Breast epithelium (tissue), 4 donors: ENCODE measurements at regions not wholly inside any gene's neighbourhood (a gene's known extent, or its start where the extent isn't known, plus 50 kb on each side); places are given as distances from the start of the nearest gene placed in this dataset.

Experiments
- DNase-seq, 2 donors: peaks; one replicate each; pipeline ENCODE4 v3.0.0-alpha.2; 2019; ENCODE audit warnings: low spot score in 2 of 2
- H3K27ac ChIP-seq, 2 donors: fragments of 200-600 bp; sonication (generic) in 1 of 2; one replicate each; pipeline ENCODE4 v1.5.1; 2016 to 2019; ENCODE audit warnings: mild to moderate bottlenecking in 1 of 2
- H3K27me3 ChIP-seq, 2 donors: fragments of 200-600 bp; sonication (generic) in 1 of 2; one replicate each; pipeline versions ENCODE4 v1.5.1 to v1.6.0; 2017 to 2019; ENCODE audit warnings: control low read depth in 1 of 2, mild to moderate bottlenecking in 1 of 2
- H3K36me3 ChIP-seq: fragments of 200-600 bp; one replicate; pipeline ENCODE4 v1.5.1; 2019
- H3K4me1 ChIP-seq, 2 donors: fragments of 200-600 bp; sonication (generic); one replicate each; pipeline ENCODE4 v1.5.1; 2016 to 2019; ENCODE audit warnings: control low read depth in 1 of 2
- H3K4me3 ChIP-seq, 3 donors: fragments of 200-600 bp; sonication (generic); 1 replicate in 2 of 3; 2 replicates in 1 of 3; pipeline ENCODE4 v1.5.1; 2016 to 2019; ENCODE audit warnings: mild to moderate bottlenecking in 3 of 3, moderate library complexity in 2 of 3
- H3K9me3 ChIP-seq, 2 donors: fragments of 200-600 bp; sonication (generic) in 1 of 2; one replicate each; pipeline ENCODE4 v1.5.1; 2016 to 2019; ENCODE audit warnings: control low read depth in 1 of 2
- CTCF ChIP-seq, 3 donors: fragments of 450-650 bp; IDR thresholded peaks; one replicate each; pipeline ENCODE4 v1.5.1; 2016 to 2017; ENCODE audit warnings: antibody characterized with exemption in 3 of 3, mild to moderate bottlenecking in 3 of 3, moderate library complexity in 3 of 3
- POLR2A ChIP-seq: fragments of 450-650 bp; IDR thresholded peaks from one replicate; pipeline ENCODE4 v1.6.1; 2016; ENCODE audit warnings: antibody characterized with exemption, mild to moderate bottlenecking, moderate library complexity
- POLR2AphosphoS5 ChIP-seq, 3 donors: sonication (generic); formaldehyde crosslinking; IDR thresholded peaks; one replicate each; pipeline ENCODE4 v1.6.1; 2017; ENCODE audit warnings: antibody characterized with exemption in 3 of 3
- intact Hi-C: fragments of 100-400 bp; cut with DNase I; formaldehyde crosslinking; loops from one replicate; pipeline ENCODE4 v1.15.1; 2023; ENCODE audit warnings: low total_unique reads

GRCh38 chr20:11686195-11686594 lies 231.5 kb upstream of the BTBD3 start:
- Histone ChIP-seq H3K27me3 (peaks cover 0 to 5% of the 10 kb centered on the region in 2 donors), H3K9me3 (no peaks in the 10 kb centered on the region), H3K27ac (no peak overlapping the region), H3K36me3 (no peaks in the 10 kb centered on the region), H3K4me1 (no peaks in the 10 kb centered on the region), H3K4me3 (no peak overlapping the region)
- no peak for DNase-seq
- no peak for TF ChIP-seq POLR2A
- no peak for TF ChIP-seq POLR2AphosphoS5 (IDR thresholded peaks at IDR 0.05)
- TF ChIP-seq CTCF (IDR thresholded peaks at IDR 0.05), result no peak
- intact Hi-C loops, result no loop called here

GRCh38 chr20:11686820-11687543 lies 230.7 kb upstream of the BTBD3 start:
- no peak for DNase-seq

GRCh38 chr20:11687546-11688292 lies 230.0 kb upstream of the BTBD3 start:
- intact Hi-C loops, result no loop called here
- DNase-seq, result no peak
- H3K27me3 ChIP-seq, result peaks cover 0 to 5% of the 10 kb centered on the region in 2 donors
- no peaks in the 10 kb centered on the region for H3K9me3 ChIP-seq
- no peaks in the 10 kb centered on the region for H3K4me1 ChIP-seq
- no peak overlapping the region for H3K27ac ChIP-seq
- no peak overlapping the region for H3K4me3 ChIP-seq
- TF ChIP-seq POLR2A (no peak), POLR2AphosphoS5 (IDR thresholded peaks at IDR 0.05) (no peak), CTCF (IDR thresholded peaks at IDR 0.05) (no peak)
- H3K36me3 ChIP-seq, result no peaks in the 10 kb centered on the region

More at GRCh38 chr20:11686820-11687543, 230.7 kb upstream of the BTBD3 start:
- TF ChIP-seq POLR2A (no peak), POLR2AphosphoS5 (IDR thresholded peaks at IDR 0.05) (no peak), CTCF (IDR thresholded peaks at IDR 0.05) (no peak)
- intact Hi-C loops, result no loop called here
- H3K27ac ChIP-seq, result no peak overlapping the region
- peak overlapping the region; percentile 20 to 56 (median 36) for H3K4me3 ChIP-seq
- H3K27me3 ChIP-seq, result peaks cover 0 to 5% of the 10 kb centered on the region in 2 donors
- H3K36me3 ChIP-seq, result no peaks in the 10 kb centered on the region
- H3K4me1 ChIP-seq, result no peaks in the 10 kb centered on the region
- no peaks in the 10 kb centered on the region for H3K9me3 ChIP-seq

GRCh38 chr20:11689262-11689661 lies 228.4 kb upstream of the BTBD3 start:
- Histone ChIP-seq H3K4me3 (no peak overlapping the region), H3K9me3 (no peaks in the 10 kb centered on the region), H3K4me1 (no peaks in the 10 kb centered on the region), H3K27ac (no peak overlapping the region), H3K36me3 (no peaks in the 10 kb centered on the region), H3K27me3 (peaks cover 0 to 5% of the 10 kb centered on the region in 2 donors)
- TF ChIP-seq POLR2AphosphoS5 (IDR thresholded peaks at IDR 0.05) (no peak), CTCF (IDR thresholded peaks at IDR 0.05) (no peak), POLR2A (no peak)
- intact Hi-C loops, result no loop called here
- DNase-seq, result no peak

- H3K27ac ChIP-seq, result no peak overlapping the region
- no peak overlapping the region for H3K4me3 ChIP-seq
- H3K36me3 ChIP-seq, result no peaks in the 10 kb centered on the region
- intact Hi-C loops, result no loop called here
- H3K27me3 ChIP-seq, result no peaks in the 10 kb centered on the region
- DNase-seq, result no peak
- TF ChIP-seq POLR2AphosphoS5 (IDR thresholded peaks at IDR 0.05) (no peak), CTCF (IDR thresholded peaks at IDR 0.05) (no peak), POLR2A (no peak)
- no peaks in the 10 kb centered on the region for H3K4me1 ChIP-seq
- H3K9me3 ChIP-seq, result no peaks in the 10 kb centered on the region
These were observed 225.9 kb upstream of the BTBD3 start for GRCh38 chr20:11691766-11692165.
